NCI-H82 treated with DMSO at 0.1 percent for 48 hours (cell line): ENCODE measurements at regions not wholly inside any gene's neighbourhood (a gene's known extent, or its start where the extent isn't known, plus 50 kb on each side); places are given as distances from the start of the nearest gene placed in this dataset.

ENCODE experiments used
- DNase-seq: peaks from one replicate; lab custom pipeline; 2025; ENCODE audit not compliant: unreplicated experiment; lab: John Stamatoyannopoulos, UW

GRCh38 chr7:18354108-18355085, 141.2 kb upstream of the HDAC9 start:
- DNase-seq = no peak

GRCh38 chr7:18356191-18356645, 139.3 kb upstream of the HDAC9 start:
- peak; percentile 34 for DNase-seq

- peak; percentile 34 for DNase-seq
Measured at GRCh38 chr7:18357691-18358090, 137.9 kb upstream of the HDAC9 start.

GRCh38 chr7:18361756-18362155, 133.8 kb upstream of the HDAC9 start:
- peak; percentile 13 for DNase-seq

GRCh38 chr7:18363751-18364380, 131.7 kb upstream of the HDAC9 start:
- no peak for DNase-seq

- no peak for DNase-seq
Measured at GRCh38 chr7:18364396-18364795, 131.2 kb upstream of the HDAC9 start.

- DNase-seq = no peak
Measured at GRCh38 chr7:18366394-18366793, 129.2 kb upstream of the HDAC9 start.

GRCh38 chr7:18369011-18369410, 126.5 kb upstream of the HDAC9 start:
- DNase-seq = no peak

- DNase-seq = no peak
Measured at GRCh38 chr7:18370633-18371032, 124.9 kb upstream of the HDAC9 start.

- no peak for DNase-seq
Measured at GRCh38 chr7:18378989-18379605, 116.5 kb upstream of the HDAC9 start.

GRCh38 chr7:18384491-18385143, 110.9 kb upstream of the HDAC9 start:
- no peak for DNase-seq

GRCh38 chr7:18386607-18387006, 108.9 kb upstream of the HDAC9 start:
- no peak for DNase-seq

GRCh38 chr7:18387191-18387735, 108.3 kb upstream of the HDAC9 start:
- no peak for DNase-seq

- no peak for DNase-seq
Measured at GRCh38 chr7:18390535-18390907, 105.0 kb upstream of the HDAC9 start.

- no peak for DNase-seq
Measured at GRCh38 chr7:18393465-18394118, 102.0 kb upstream of the HDAC9 start.

- no peak for DNase-seq
Measured at GRCh38 chr7:18395868-18396267, 99.7 kb upstream of the HDAC9 start.

GRCh38 chr7:18396953-18397352, 98.6 kb upstream of the HDAC9 start:
- no peak for DNase-seq

- DNase-seq = no peak
Measured at GRCh38 chr7:18399436-18400235, 95.9 kb upstream of the HDAC9 start.

- no peak for DNase-seq
Measured at GRCh38 chr7:18400275-18400674, 95.3 kb upstream of the HDAC9 start.

GRCh38 chr7:18400726-18401125, 94.8 kb upstream of the HDAC9 start:
- no peak for DNase-seq
